Body of pancreas (tissue), 4 donors: ENCODE measurements at regions not wholly inside any gene's neighbourhood (a gene's known extent, or its start where the extent isn't known, plus 50 kb on each side); places are given as distances from the start of the nearest gene placed in this dataset.

Source experiments
- POLR2A ChIP-seq, 3 donors: fragments of 450-650 bp; IDR thresholded peaks; one replicate each; pipeline ENCODE4 v1.6.1; 2016; ENCODE audit warnings: antibody characterized with exemption in 3 of 3, mild to moderate bottlenecking in 2 of 3
- TF ChIP-seq, protein P1 (sequence below), 7 experiments: fragments of 450-650 bp in 4 of 7; fragments of 200-600 bp in 3 of 7; sonication (generic) in 3 of 7; IDR thresholded peaks; one replicate each; pipeline ENCODE4 v1.5.1; 2016 to 2019; ENCODE audit warnings: antibody characterized with exemption in 7 of 7

DNA sequence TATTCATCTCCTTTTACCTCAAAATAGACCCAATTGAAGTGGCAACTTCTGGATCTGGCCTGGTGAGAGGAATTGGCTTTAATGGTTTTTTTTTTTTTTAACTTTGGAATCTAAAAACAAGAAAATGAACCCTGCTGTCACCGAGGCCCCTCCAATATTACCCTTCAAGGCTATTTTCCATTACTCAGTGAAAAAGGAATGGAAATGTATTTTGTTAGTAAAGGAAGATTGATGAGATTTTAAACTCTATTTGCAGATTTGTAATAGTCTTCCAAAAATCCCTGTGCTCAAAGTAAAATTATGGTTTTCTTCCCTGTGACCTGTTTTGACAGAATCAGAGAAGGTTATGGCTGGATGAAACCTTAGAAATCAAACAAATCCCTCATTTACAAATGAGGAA, 102.9 kb downstream of the TMEM170B start:
- TF ChIP-seq, protein P1, sequence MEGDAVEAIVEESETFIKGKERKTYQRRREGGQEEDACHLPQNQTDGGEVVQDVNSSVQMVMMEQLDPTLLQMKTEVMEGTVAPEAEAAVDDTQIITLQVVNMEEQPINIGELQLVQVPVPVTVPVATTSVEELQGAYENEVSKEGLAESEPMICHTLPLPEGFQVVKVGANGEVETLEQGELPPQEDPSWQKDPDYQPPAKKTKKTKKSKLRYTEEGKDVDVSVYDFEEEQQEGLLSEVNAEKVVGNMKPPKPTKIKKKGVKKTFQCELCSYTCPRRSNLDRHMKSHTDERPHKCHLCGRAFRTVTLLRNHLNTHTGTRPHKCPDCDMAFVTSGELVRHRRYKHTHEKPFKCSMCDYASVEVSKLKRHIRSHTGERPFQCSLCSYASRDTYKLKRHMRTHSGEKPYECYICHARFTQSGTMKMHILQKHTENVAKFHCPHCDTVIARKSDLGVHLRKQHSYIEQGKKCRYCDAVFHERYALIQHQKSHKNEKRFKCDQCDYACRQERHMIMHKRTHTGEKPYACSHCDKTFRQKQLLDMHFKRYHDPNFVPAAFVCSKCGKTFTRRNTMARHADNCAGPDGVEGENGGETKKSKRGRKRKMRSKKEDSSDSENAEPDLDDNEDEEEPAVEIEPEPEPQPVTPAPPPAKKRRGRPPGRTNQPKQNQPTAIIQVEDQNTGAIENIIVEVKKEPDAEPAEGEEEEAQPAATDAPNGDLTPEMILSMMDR (IDR thresholded peaks at IDR 0.05): no peak
- no peak for TF ChIP-seq POLR2A (IDR thresholded peaks at IDR 0.05)
